ENCODE measurements at regions not wholly inside any gene's neighbourhood (a gene's known extent, or its start where the extent isn't known, plus 50 kb on each side); places are given as distances from the start of the nearest gene placed in this dataset.

DNA sequence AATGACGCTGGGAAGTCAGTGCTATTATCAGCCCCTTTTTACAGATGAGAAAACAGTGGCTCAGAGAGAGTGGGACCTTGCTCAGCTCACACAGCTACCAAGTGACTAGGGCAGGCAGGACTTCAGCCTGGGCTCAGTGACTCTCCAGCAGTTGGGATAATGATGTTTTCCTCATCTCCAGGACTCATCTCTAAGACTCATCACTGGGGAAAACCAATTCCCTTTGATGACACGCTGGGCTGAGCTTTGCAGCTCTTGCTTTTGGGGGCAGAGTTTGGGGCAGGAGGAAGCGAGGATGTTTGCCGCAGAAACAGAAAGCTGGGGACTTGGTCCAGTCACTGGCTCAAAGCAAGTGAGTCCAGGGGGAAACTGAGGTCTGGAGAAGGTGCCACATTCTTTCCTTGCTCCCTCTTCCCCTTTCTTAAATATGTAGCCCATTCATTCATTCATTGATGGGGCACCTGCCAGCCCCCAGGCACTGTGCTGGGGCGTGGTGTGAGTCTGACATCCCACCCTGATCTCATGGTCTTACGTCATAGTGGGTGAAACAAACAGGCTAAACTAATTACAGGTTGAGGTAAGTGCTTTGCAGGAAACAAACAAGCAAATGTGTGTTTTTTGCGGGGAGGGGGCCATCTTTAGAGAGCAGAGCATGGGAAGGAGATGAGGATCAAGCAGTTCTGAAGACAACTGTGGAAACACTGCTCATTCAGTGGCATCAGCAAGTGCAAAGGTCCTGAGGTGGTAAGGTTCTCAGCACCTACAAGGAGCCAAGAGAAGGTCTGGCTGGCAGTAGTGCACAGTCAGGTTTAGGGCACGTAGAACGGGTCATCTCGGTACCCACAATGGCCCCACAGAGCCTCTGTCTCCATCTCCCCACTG lies 74.4 kb upstream of the PMEPA1 start:
- Histone ChIP-seq H3K9me3 (ENCODE audit: insufficient read depth in 2 of 2, low read depth in 1 of 2, low read length in 1 of 2) (no peaks in the 10 kb centered on the region), H2AFZ (ENCODE audit: low read length) (no peak overlapping the region), H2AK5ac (ENCODE audit: low read depth, low read length) (no peak overlapping the region), H2BK12ac (ENCODE audit: low read depth, low read length) (no peak overlapping the region), H4K20me1 (replicated peaks in 1 of 2; ENCODE audit: control insufficient read depth in 1 of 2, insufficient read depth in 2 of 2, low read length in 2 of 2) (no peaks in the 10 kb centered on the region), H4K8ac (ENCODE audit: extremely low read depth, insufficient read depth, low read length) (no peak overlapping the region), H3K23me2 (ENCODE audit: low read depth, low read length) (peaks cover 8% of the 10 kb centered on the region; the same call in 1 of the 2 replicates), H3K4me1 (replicated peaks in 1 of 4; ENCODE audit: control insufficient read depth in 3 of 4, insufficient read depth in 4 of 4, low read length in 3 of 4) (peaks cover 0 to 5% (median 2%) of the 10 kb centered on the region in 4 experiments; a peak in 4 of 7 replicates), H3K56ac (replicated peaks; ENCODE audit: insufficient read length, low read depth, low read length) (no peak overlapping the region), H3K36me3 (ENCODE audit: control insufficient read depth in 2 of 4, insufficient read depth in 4 of 4, low read length in 3 of 4) (no peaks in the 10 kb centered on the region), H2BK5ac (ENCODE audit: low read depth, low read length) (no peak overlapping the region), H4K5ac (ENCODE audit: insufficient read length, low read depth, low read length) (no peak overlapping the region), H2BK120ac (replicated peaks; ENCODE audit: low read depth, low read length) (no peak overlapping the region), H2BK20ac (ENCODE audit: low read length) (no peak overlapping the region), H3K14ac (ENCODE audit: insufficient read length) (no peak overlapping the region), H3K4ac (replicated peaks; ENCODE audit: insufficient read length, low read depth, low read length) (no peak overlapping the region), H3K79me2 (ENCODE audit: control insufficient read depth in 1 of 2, insufficient read depth in 2 of 2, low read length in 2 of 2) (no peaks in the 10 kb centered on the region), H3K27me3 (replicated peaks in 1 of 4; ENCODE audit: control insufficient read depth in 3 of 4, extremely low read depth in 1 of 4, insufficient read depth in 3 of 4, low read length in 3 of 4) (no peaks in the 10 kb centered on the region), H4K91ac (replicated peaks; ENCODE audit: insufficient read length, low read length) (no peak overlapping the region), H3K79me1 (ENCODE audit: low read depth, low read length) (no peaks in the 10 kb centered on the region), H3K27ac (ENCODE audit: low read depth, low read length) (no peak overlapping the region), H3K18ac (ENCODE audit: extremely low read depth, low read length) (no peak overlapping the region), H3K9ac (replicated peaks in 1 of 4; ENCODE audit: extremely low read depth in 1 of 4, low read depth in 3 of 4, low read length in 3 of 4) (no peak overlapping the region), H2BK15ac (ENCODE audit: low read length) (no peak overlapping the region), H3K4me2 (ENCODE audit: insufficient read depth in 1 of 2, low read depth in 2 of 2, low read length in 2 of 2) (no peak overlapping the region), H3K4me3 (ENCODE audit: extremely low read depth in 1 of 4, insufficient read depth in 2 of 4, low read depth in 3 of 4, low read length in 4 of 4) (no peak overlapping the region), H3K23ac (ENCODE audit: insufficient read length) (no peak overlapping the region)
- WGBS, 2 experiments (ENCODE audit: extremely low coverage in 1 of 2, insufficient coverage in 1 of 2, insufficient read length in 1 of 2, insufficient replicate concordance in 2 of 2, low coverage in 1 of 2, low lambda C conversion rate in 2 of 2, missing lambda C conversion rate in 1 of 2): 89% methylated on average over 10 of the region's 10 CpGs; no CpG with 5 or more reads in 1 of the 2 experiments
- FAIRE-seq: no peak
- ChIA-PET CTCF (ENCODE audit: partially characterized antibody) (interaction anchor here (0.6 kb wide), 1 partner anchor 51 kb away, joined by 3 read pairs; no protein-coding TSS in a partner anchor), POLR2A (ENCODE audit: partially characterized antibody) (no interaction called here)
- DNase-seq (ENCODE audit: low read depth in 1 of 2, low spot score in 2 of 2): no peak
- TF ChIP-seq, protein P1, sequence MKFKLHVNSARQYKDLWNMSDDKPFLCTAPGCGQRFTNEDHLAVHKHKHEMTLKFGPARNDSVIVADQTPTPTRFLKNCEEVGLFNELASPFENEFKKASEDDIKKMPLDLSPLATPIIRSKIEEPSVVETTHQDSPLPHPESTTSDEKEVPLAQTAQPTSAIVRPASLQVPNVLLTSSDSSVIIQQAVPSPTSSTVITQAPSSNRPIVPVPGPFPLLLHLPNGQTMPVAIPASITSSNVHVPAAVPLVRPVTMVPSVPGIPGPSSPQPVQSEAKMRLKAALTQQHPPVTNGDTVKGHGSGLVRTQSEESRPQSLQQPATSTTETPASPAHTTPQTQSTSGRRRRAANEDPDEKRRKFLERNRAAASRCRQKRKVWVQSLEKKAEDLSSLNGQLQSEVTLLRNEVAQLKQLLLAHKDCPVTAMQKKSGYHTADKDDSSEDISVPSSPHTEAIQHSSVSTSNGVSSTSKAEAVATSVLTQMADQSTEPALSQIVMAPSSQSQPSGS (IDR thresholded peaks at IDR 0.05; ENCODE audit: low read length): no peak
- TF ChIP-seq MAFK (IDR thresholded peaks at IDR 0.05; ENCODE audit: low read depth, low read length) (no peak), RXRA (IDR thresholded peaks at IDR 0.05; ENCODE audit: insufficient read depth, low read depth, low read length) (no peak), SP4 (IDR thresholded peaks at IDR 0.05; ENCODE audit: low read length) (no peak), POLR2AphosphoS5 (IDR thresholded peaks at IDR 0.05; ENCODE audit: low read depth, low read length) (no peak), JUND (IDR thresholded peaks at IDR 0.05; ENCODE audit: low read length) (no peak), KDM4A (IDR thresholded peaks at IDR 0.05; ENCODE audit: low read depth, low read length, severe bottlenecking) (no peak), SUZ12 (IDR thresholded peaks at IDR 0.05; ENCODE audit: low read length) (no peak)

Data from H1 (cell line).